ENCODE measurements at regions not wholly inside any gene's neighbourhood (a gene's known extent, or its start where the extent isn't known, plus 50 kb on each side); places are given as distances from the start of the nearest gene placed in this dataset.

DNA sequence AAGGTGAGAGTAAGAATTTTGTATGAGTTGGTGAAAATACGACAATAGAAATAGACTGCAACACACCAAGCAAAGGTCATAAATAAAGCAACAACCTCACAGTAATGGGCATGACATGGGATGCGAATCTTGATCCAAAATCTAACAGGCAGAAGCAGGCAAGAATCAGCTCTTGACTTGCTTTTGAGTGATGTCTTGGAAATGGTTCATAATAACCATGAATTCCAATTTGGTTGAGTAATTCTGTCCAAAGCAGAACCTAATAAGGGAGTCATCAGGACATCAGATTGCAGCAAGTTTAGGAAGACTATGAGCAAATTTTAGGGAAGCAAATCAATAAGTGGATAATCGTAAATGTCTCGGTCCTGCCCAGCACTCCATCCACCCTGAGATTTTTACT, 224.0 kb upstream of the ISX start:
- TF ChIP-seq, protein P1, sequence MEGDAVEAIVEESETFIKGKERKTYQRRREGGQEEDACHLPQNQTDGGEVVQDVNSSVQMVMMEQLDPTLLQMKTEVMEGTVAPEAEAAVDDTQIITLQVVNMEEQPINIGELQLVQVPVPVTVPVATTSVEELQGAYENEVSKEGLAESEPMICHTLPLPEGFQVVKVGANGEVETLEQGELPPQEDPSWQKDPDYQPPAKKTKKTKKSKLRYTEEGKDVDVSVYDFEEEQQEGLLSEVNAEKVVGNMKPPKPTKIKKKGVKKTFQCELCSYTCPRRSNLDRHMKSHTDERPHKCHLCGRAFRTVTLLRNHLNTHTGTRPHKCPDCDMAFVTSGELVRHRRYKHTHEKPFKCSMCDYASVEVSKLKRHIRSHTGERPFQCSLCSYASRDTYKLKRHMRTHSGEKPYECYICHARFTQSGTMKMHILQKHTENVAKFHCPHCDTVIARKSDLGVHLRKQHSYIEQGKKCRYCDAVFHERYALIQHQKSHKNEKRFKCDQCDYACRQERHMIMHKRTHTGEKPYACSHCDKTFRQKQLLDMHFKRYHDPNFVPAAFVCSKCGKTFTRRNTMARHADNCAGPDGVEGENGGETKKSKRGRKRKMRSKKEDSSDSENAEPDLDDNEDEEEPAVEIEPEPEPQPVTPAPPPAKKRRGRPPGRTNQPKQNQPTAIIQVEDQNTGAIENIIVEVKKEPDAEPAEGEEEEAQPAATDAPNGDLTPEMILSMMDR (IDR thresholded peaks at IDR 0.05): no peak
- no peak for TF ChIP-seq POLR2A (IDR thresholded peaks at IDR 0.05)

Data from thyroid gland (tissue), 4 donors.